Fibroblast of mammary gland (primary cell): ENCODE measurements at regions not wholly inside any gene's neighbourhood (a gene's known extent, or its start where the extent isn't known, plus 50 kb on each side); places are given as distances from the start of the nearest gene placed in this dataset.
A peak's percentile ranks its signal among the peaks of the same experiment; 100 is the strongest.

ENCODE experiments used
- DNase-seq: peaks from one replicate; pipeline ENCODE4 v3.0.0-alpha.2; 2010; ENCODE audit warnings: low read depth
- H3K4me3 ChIP-seq: 2 replicates; pipeline ENCODE4 v1.5.1; 2011; ENCODE audit warnings: low read depth, mild to moderate bottlenecking, low read length, moderate library complexity; ENCODE audit not compliant: control insufficient read depth
- TF ChIP-seq, protein P1 (sequence below): conservative IDR thresholded peaks from 2 replicates; pipeline ENCODE4 v1.5.1; 2011; ENCODE audit warnings: low read depth, low read length, inconsistent platforms; ENCODE audit not compliant: control insufficient read depth, insufficient read depth

DNA sequence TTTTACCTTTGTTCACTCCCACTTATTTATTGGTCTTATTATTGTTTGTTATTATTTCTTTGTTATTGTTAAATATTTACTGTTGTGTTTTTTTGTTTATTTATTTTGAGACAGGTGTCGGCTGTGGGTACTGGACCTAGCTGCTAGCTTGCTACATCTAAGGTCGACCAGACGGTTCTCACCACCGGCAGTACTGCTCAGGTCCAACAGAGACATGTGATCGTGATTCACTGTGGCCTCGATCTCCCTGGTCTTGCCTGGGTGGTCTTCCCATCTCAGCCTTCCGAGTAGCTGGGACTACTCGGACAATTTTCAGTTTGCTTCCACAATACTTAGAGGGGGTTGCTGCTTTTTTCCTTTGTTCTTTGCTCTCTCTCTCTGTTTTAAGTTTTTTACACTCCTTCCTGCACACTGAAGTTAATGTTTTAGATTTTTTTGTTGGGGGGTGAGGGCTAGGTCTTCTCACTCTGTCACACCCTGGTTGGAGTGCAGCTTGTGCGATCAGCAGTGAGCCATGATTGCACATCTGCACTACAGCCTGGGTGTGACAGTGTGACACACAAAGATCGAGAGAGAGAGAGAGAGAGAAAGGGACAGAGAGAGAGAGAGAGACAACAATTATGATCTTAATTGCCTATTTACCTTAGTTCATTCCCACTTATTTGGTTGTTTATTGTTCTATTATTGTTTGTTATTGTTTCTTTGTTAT lies 1432.4 kb downstream of the UQCRFS1 start:
- no peak for DNase-seq
- TF ChIP-seq, protein P1, sequence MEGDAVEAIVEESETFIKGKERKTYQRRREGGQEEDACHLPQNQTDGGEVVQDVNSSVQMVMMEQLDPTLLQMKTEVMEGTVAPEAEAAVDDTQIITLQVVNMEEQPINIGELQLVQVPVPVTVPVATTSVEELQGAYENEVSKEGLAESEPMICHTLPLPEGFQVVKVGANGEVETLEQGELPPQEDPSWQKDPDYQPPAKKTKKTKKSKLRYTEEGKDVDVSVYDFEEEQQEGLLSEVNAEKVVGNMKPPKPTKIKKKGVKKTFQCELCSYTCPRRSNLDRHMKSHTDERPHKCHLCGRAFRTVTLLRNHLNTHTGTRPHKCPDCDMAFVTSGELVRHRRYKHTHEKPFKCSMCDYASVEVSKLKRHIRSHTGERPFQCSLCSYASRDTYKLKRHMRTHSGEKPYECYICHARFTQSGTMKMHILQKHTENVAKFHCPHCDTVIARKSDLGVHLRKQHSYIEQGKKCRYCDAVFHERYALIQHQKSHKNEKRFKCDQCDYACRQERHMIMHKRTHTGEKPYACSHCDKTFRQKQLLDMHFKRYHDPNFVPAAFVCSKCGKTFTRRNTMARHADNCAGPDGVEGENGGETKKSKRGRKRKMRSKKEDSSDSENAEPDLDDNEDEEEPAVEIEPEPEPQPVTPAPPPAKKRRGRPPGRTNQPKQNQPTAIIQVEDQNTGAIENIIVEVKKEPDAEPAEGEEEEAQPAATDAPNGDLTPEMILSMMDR = no peak

DNA sequence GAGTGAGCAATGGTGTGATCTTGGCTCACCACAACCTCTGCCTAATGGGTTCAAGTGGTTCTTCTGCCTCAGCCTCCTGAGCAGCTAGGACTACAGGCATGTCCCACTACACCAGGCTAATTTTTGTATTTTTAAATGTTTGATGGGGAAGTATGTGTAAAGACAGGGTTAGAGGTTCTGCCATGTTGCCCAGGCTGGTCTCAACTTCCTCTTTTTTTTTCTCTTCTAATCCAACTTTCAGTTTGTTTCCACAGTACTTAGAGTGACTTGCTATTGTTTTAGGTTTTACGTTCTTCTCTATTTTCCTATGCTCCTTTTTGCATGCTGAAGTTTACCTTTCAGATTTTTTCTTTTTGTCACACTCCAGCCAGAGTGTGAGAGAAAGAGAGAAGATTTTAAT lies 1433.0 kb downstream of the UQCRFS1 start:
- TF ChIP-seq, protein P1 = no peak
- no peak for DNase-seq
- H3K4me3 ChIP-seq = no peak overlapping the region

More for the DNA sequence above, 1432.4 kb downstream of the UQCRFS1 start:
- no peak overlapping the region for H3K4me3 ChIP-seq

DNA sequence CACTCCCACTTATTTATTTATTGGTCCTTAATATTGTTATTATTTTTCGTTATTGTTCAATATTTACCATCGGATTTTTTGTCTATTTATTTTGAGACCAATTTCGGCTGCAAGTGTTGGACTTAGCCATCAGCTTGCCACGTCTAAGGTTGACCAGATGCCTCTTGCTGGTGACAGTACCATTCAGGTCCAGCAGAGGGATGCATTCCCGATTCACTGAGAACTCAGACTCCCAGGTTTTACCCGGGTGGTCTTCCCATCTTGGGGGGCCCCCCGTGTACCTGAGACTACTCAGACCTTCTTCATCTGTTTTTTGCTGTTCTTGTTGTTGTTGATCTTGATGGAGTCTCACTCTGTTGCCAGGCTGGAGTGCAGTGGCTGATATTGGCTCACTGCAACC lies 1435.2 kb downstream of the UQCRFS1 start:
- no peak overlapping the region for H3K4me3 ChIP-seq
- DNase-seq = no peak
- TF ChIP-seq, protein P1 = peak; percentile 30

DNA sequence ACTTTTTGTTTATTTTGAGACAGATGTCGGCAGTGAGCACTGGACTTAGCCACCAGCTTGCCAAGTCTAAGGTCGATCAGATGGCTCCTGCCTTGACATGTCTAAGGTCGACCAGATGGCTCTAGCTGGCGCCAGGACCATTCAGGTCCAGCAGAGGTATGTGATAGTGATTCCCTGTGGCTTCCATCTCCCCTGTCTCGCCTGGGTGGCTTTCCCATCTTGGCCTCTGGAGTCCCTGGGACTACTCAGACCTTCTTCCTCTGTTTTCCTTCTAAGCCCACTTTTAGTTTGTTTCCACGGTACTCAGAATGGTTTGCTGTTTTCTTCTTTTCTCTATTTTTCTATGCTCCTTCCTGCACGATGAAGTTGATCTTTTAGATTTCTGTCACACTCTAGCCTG lies 1435.7 kb downstream of the UQCRFS1 start:
- no peak for DNase-seq
- H3K4me3 ChIP-seq = no peak overlapping the region
- TF ChIP-seq, protein P1 = no peak

DNA sequence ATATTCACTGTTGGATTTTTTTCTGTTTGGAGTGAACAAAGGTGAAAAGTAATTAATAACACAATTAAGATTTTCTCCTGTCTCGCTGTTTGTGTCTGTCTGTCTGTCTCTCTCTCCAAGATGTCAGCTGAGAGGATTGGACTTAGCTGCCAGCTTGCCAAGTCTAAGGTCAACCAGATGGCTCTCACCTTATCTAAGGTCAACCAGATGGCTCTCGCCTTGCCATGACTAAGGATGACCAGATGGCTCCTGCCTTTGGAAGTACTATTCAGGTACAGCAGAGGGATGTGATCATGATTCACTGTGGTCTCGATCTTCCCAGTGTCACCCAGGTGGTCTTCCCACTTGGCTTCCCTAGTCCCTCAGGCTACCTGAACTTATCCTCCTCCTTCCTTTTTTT lies 1436.4 kb downstream of the UQCRFS1 start:
- TF ChIP-seq, protein P1 = no peak
- H3K4me3 ChIP-seq = no peak overlapping the region
- DNase-seq = no peak

DNA sequence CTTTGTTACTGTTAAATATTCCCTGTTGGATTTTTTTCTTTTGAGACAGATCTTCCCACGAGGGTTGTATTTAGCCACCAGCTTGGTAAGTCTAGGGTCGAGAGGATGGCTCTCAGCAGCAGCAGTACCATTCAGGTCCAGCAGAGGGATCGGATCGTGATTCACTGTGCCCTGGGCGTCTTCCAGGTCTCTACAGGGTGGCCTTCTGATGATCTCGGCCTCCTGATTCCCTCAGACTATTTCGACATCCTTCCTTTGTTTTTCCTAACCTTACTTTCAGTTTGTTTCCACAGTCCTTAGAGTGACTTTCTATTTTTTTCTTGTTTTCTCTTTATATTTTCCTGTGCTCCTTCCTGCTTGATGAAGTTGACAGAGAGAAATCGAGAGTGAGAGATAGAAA lies 1436.9 kb downstream of the UQCRFS1 start:
- TF ChIP-seq, protein P1 = peak; percentile 53
- DNase-seq = peak; percentile 82
- H3K4me3 ChIP-seq = no peak overlapping the region
